Activated naive CD8-positive, alpha-beta T cell treated with anti-CD3 and anti-CD28 coated beads, Interleukin-2, amount 50 U/mL, for 16 hours (primary cell): ENCODE measurements at regions not wholly inside any gene's neighbourhood (a gene's known extent, or its start where the extent isn't known, plus 50 kb on each side); places are given as distances from the start of the nearest gene placed in this dataset.
"Not testable (repeated sequence)": the region's sequence is repeated elsewhere in the genome, so short reads cannot be mapped to it uniquely, and the experiment has no call there.

ENCODE experiments used
- DNase-seq: peaks from one replicate; pipeline ENCODE4 v3.0.0-alpha.2; 2020; ENCODE audit warnings: low read depth, low spot score

GRCh38 chr2:239833269-239834109, 191.7 kb downstream of the NDUFA10 start:
- no peak for DNase-seq

GRCh38 chr2:239832490-239833268, 192.5 kb downstream of the NDUFA10 start:
- DNase-seq = no peak

- DNase-seq = no peak
These were observed 193.2 kb downstream of the NDUFA10 start for GRCh38 chr2:239831861-239832489.

- DNase-seq = no peak
These were observed 194.0 kb downstream of the NDUFA10 start for GRCh38 chr2:239831001-239831731.

GRCh38 chr2:239830121-239831000, 194.8 kb downstream of the NDUFA10 start:
- no peak for DNase-seq

GRCh38 chr2:239829326-239829725, 195.8 kb downstream of the NDUFA10 start:
- no peak for DNase-seq

GRCh38 chr2:239828973-239829275, 196.2 kb downstream of the NDUFA10 start:
- not testable (repeated sequence) for DNase-seq

GRCh38 chr2:239828192-239828972, 196.8 kb downstream of the NDUFA10 start:
- no peak for DNase-seq

GRCh38 chr2:239827523-239827890, 197.6 kb downstream of the NDUFA10 start:
- no peak for DNase-seq

- DNase-seq = no peak
These were observed 198.2 kb downstream of the NDUFA10 start for GRCh38 chr2:239826786-239827522.

- DNase-seq = no peak
These were observed 198.8 kb downstream of the NDUFA10 start for GRCh38 chr2:239826376-239826775.

- no peak for DNase-seq
These were observed 199.5 kb downstream of the NDUFA10 start for GRCh38 chr2:239825705-239825979.

- no peak for DNase-seq
These were observed 200.1 kb downstream of the NDUFA10 start for GRCh38 chr2:239824866-239825704.

GRCh38 chr2:239824046-239824694, 201.0 kb downstream of the NDUFA10 start:
- DNase-seq = no peak

- DNase-seq = no peak
These were observed 202.9 kb downstream of the NDUFA10 start for GRCh38 chr2:239822146-239822831.

- DNase-seq = no peak
These were observed 203.5 kb downstream of the NDUFA10 start for GRCh38 chr2:239821694-239822075.

GRCh38 chr2:239820836-239821693, 204.1 kb downstream of the NDUFA10 start:
- no peak for DNase-seq
